ENCODE measurements at regions not wholly inside any gene's neighbourhood (a gene's known extent, or its start where the extent isn't known, plus 50 kb on each side); places are given as distances from the start of the nearest gene placed in this dataset.

- TF ChIP-seq CTCF (IDR thresholded peaks at IDR 0.05; ENCODE audit: low read depth, low read length): no peak
- Histone ChIP-seq H3K9me3 (ENCODE audit: control insufficient read depth, insufficient read depth, low read length) (peaks cover 48% of the 10 kb centered on the region), H3K27me3 (ENCODE audit: control insufficient read depth, insufficient read depth, low read length) (no peaks in the 10 kb centered on the region), H3K4me3 (ENCODE audit: low read depth, low read length) (no peak overlapping the region), H3K27ac (ENCODE audit: low read depth, low read length) (no peak overlapping the region)
- ChIA-PET POLR2A (no interaction called here), CTCF (no interaction called here)
- no peak for DNase-seq (ENCODE audit: low read depth, low spot score)
Observed at GRCh38 chr21:41009398-41010100, 158.4 kb upstream of the BACE2 start.

GRCh38 chr21:41010101-41010435 lies 157.9 kb upstream of the BACE2 start:
- no peak for TF ChIP-seq CTCF (IDR thresholded peaks at IDR 0.05; ENCODE audit: low read depth, low read length)
- H3K9me3 ChIP-seq (ENCODE audit: control insufficient read depth, insufficient read depth, low read length): peaks cover 49% of the 10 kb centered on the region

GRCh38 chr21:41011098-41011731 lies 156.7 kb upstream of the BACE2 start:
- no peaks in the 10 kb centered on the region for H3K27me3 ChIP-seq (ENCODE audit: control insufficient read depth, insufficient read depth, low read length)
- ChIA-PET CTCF (no interaction called here), POLR2A (no interaction called here)
- peaks cover 46% of the 10 kb centered on the region for H3K9me3 ChIP-seq (ENCODE audit: control insufficient read depth, insufficient read depth, low read length)
- no peak overlapping the region for H3K4me3 ChIP-seq (ENCODE audit: low read depth, low read length)
- DNase-seq (ENCODE audit: low read depth, low spot score): no peak
- no peak for TF ChIP-seq CTCF (IDR thresholded peaks at IDR 0.05; ENCODE audit: low read depth, low read length)
- no peak overlapping the region for H3K27ac ChIP-seq (ENCODE audit: low read depth, low read length)

More at GRCh38 chr21:41010101-41010435, 157.9 kb upstream of the BACE2 start:
- DNase-seq (ENCODE audit: low read depth, low spot score): no peak
- POLR2A ChIA-PET: no interaction called here
- CTCF ChIA-PET: no interaction called here
- H3K4me3 ChIP-seq (ENCODE audit: low read depth, low read length): no peak overlapping the region
- H3K27ac ChIP-seq (ENCODE audit: low read depth, low read length): no peak overlapping the region
- no peaks in the 10 kb centered on the region for H3K27me3 ChIP-seq (ENCODE audit: control insufficient read depth, insufficient read depth, low read length)

- Histone ChIP-seq H3K27ac (ENCODE audit: low read depth, low read length) (no peak overlapping the region), H3K27me3 (ENCODE audit: control insufficient read depth, insufficient read depth, low read length) (no peaks in the 10 kb centered on the region), H3K9me3 (ENCODE audit: control insufficient read depth, insufficient read depth, low read length) (peaks cover 46% of the 10 kb centered on the region), H3K4me3 (ENCODE audit: low read depth, low read length) (no peak overlapping the region)
- DNase-seq (ENCODE audit: low read depth, low spot score): no peak
- TF ChIP-seq CTCF (IDR thresholded peaks at IDR 0.05; ENCODE audit: low read depth, low read length): no peak
- POLR2A ChIA-PET: no interaction called here
- CTCF ChIA-PET: no interaction called here
Observed at GRCh38 chr21:41011951-41012366, 156.0 kb upstream of the BACE2 start.

GRCh38 chr21:41012425-41012824 lies 155.5 kb upstream of the BACE2 start:
- Histone ChIP-seq H3K9me3 (ENCODE audit: control insufficient read depth, insufficient read depth, low read length) (peaks cover 46% of the 10 kb centered on the region), H3K27ac (ENCODE audit: low read depth, low read length) (no peak overlapping the region), H3K4me3 (ENCODE audit: low read depth, low read length) (no peak overlapping the region), H3K27me3 (ENCODE audit: control insufficient read depth, insufficient read depth, low read length) (no peaks in the 10 kb centered on the region)
- DNase-seq (ENCODE audit: low read depth, low spot score): no peak
- POLR2A ChIA-PET: no interaction called here
- CTCF ChIA-PET: no interaction called here
- TF ChIP-seq CTCF (IDR thresholded peaks at IDR 0.05; ENCODE audit: low read depth, low read length): no peak
